Uterus (tissue), 3 donors: ENCODE measurements at regions not wholly inside any gene's neighbourhood (a gene's known extent, or its start where the extent isn't known, plus 50 kb on each side); places are given as distances from the start of the nearest gene placed in this dataset.

Experiments used
- DNase-seq, 2 donors: peaks; one replicate each; pipeline ENCODE4 v3.0.0-alpha.2; 2019 to 2020
- H3K27ac ChIP-seq, 2 donors: fragments of 200-600 bp; sonication (generic); 1 replicate in 1 of 2; 2 replicates in 1 of 2; pipeline ENCODE4 v1.5.1; 2016 to 2018
- H3K27me3 ChIP-seq, 2 donors: fragments of 200-600 bp; sonication (generic); one replicate each; pipeline ENCODE4 v1.5.1; 2018 to 2019; ENCODE audit warnings: control low read depth in 1 of 2
- H3K36me3 ChIP-seq, 2 donors: fragments of 200-600 bp; sonication (generic); one replicate each; pipeline ENCODE4 v1.5.1; 2019; ENCODE audit warnings: control low read depth in 1 of 2
- H3K4me1 ChIP-seq, 2 donors: fragments of 200-600 bp; sonication (generic); one replicate each; pipeline ENCODE4 v1.5.1; 2018 to 2019; ENCODE audit warnings: control low read depth in 1 of 2
- H3K4me3 ChIP-seq, 2 donors: fragments of 200-600 bp; sonication (generic); 1 replicate in 1 of 2; 2 replicates in 1 of 2; pipeline ENCODE4 v1.5.1; 2018 to 2019; ENCODE audit warnings: mild to moderate bottlenecking in 1 of 2
- H3K9me3 ChIP-seq, 2 donors: fragments of 200-600 bp; sonication (generic); one replicate each; pipeline ENCODE4 v1.5.1; 2019; ENCODE audit warnings: control low read depth in 1 of 2
- CTCF ChIP-seq, 4 experiments: fragments of 200-600 bp in 2 of 4; fragments of 450-650 bp in 2 of 4; sonication (generic) in 2 of 4; IDR thresholded peaks; one replicate each; pipeline ENCODE4 v1.5.1; 2016 to 2019; ENCODE audit warnings: antibody characterized with exemption in 4 of 4, mild to moderate bottlenecking in 2 of 4, moderate library complexity in 1 of 4
- POLR2A ChIP-seq, 2 donors: fragments of 450-650 bp; IDR thresholded peaks; one replicate each; pipeline ENCODE4 v1.6.1; 2016; ENCODE audit warnings: antibody characterized with exemption in 2 of 2, mild to moderate bottlenecking in 1 of 2, moderate library complexity in 1 of 2
- intact Hi-C: fragments of 100-400 bp; cut with DNase I; formaldehyde crosslinking; loops from one replicate; pipeline ENCODE4 v1.15.1; 2023; ENCODE audit warnings: low total_unique reads
- donor health status: DM: yes; HTN: yes; CAD: no.

GRCh38 chr11:98056945-98057344 lies 963.8 kb upstream of the CNTN5 start:
- H3K9me3 ChIP-seq: no peaks in the 10 kb centered on the region
- H3K27me3 ChIP-seq: no peaks in the 10 kb centered on the region
- no peaks in the 10 kb centered on the region for H3K4me1 ChIP-seq
- no peak for DNase-seq
- intact Hi-C loops: no loop called here
- no peaks in the 10 kb centered on the region for H3K36me3 ChIP-seq
- H3K27ac ChIP-seq: no peak overlapping the region
- H3K4me3 ChIP-seq: no peak overlapping the region
- TF ChIP-seq CTCF (IDR thresholded peaks at IDR 0.05) (no peak), POLR2A (IDR thresholded peaks at IDR 0.05) (no peak)

GRCh38 chr11:98059488-98059887 lies 961.3 kb upstream of the CNTN5 start:
- no peaks in the 10 kb centered on the region for H3K4me1 ChIP-seq
- H3K27me3 ChIP-seq: no peaks in the 10 kb centered on the region
- TF ChIP-seq CTCF (IDR thresholded peaks at IDR 0.05) (no peak), POLR2A (IDR thresholded peaks at IDR 0.05) (no peak)
- no peak overlapping the region for H3K27ac ChIP-seq
- no peak overlapping the region for H3K4me3 ChIP-seq
- intact Hi-C loops: no loop called here
- H3K9me3 ChIP-seq: no peaks in the 10 kb centered on the region
- no peaks in the 10 kb centered on the region for H3K36me3 ChIP-seq
- DNase-seq: no peak

GRCh38 chr11:98060759-98061158 lies 960.0 kb upstream of the CNTN5 start:
- Histone ChIP-seq H3K9me3 (no peaks in the 10 kb centered on the region), H3K4me1 (no peaks in the 10 kb centered on the region), H3K27me3 (no peaks in the 10 kb centered on the region), H3K27ac (no peak overlapping the region), H3K4me3 (no peak overlapping the region), H3K36me3 (no peaks in the 10 kb centered on the region)
- no peak for DNase-seq
- intact Hi-C loops: no loop called here
- TF ChIP-seq CTCF (IDR thresholded peaks at IDR 0.05) (no peak), POLR2A (IDR thresholded peaks at IDR 0.05) (no peak)

GRCh38 chr11:98061858-98062257 lies 958.9 kb upstream of the CNTN5 start:
- Histone ChIP-seq H3K4me3 (no peak overlapping the region), H3K27me3 (no peaks in the 10 kb centered on the region), H3K4me1 (no peaks in the 10 kb centered on the region), H3K36me3 (no peaks in the 10 kb centered on the region), H3K9me3 (no peaks in the 10 kb centered on the region), H3K27ac (no peak overlapping the region)
- intact Hi-C loops: no loop called here
- DNase-seq: no peak
- TF ChIP-seq CTCF (IDR thresholded peaks at IDR 0.05) (no peak), POLR2A (IDR thresholded peaks at IDR 0.05) (no peak)

GRCh38 chr11:98062714-98063113 lies 958.0 kb upstream of the CNTN5 start:
- no peaks in the 10 kb centered on the region for H3K9me3 ChIP-seq
- TF ChIP-seq CTCF (IDR thresholded peaks at IDR 0.05): no peak
- no peak for TF ChIP-seq POLR2A (IDR thresholded peaks at IDR 0.05)
- DNase-seq: no peak
- H3K27me3 ChIP-seq: no peaks in the 10 kb centered on the region
- no peaks in the 10 kb centered on the region for H3K36me3 ChIP-seq
- intact Hi-C loops: no loop called here
- H3K4me3 ChIP-seq: no peak overlapping the region
- H3K4me1 ChIP-seq: no peaks in the 10 kb centered on the region
- no peak overlapping the region for H3K27ac ChIP-seq
